Ishikawa (cell line): ENCODE measurements at regions not wholly inside any gene's neighbourhood (a gene's known extent, or its start where the extent isn't known, plus 50 kb on each side); places are given as distances from the start of the nearest gene placed in this dataset.

Source experiments
- CEBPB ChIP-seq: IDR thresholded peaks from 2 replicates; pipeline ENCODE4 v1.6.1; 2012
- CREB1 ChIP-seq: IDR thresholded peaks from 2 replicates; pipeline ENCODE4 v1.6.1; 2012; ENCODE audit warnings: low read depth
- EGR1 ChIP-seq: IDR thresholded peaks from 2 replicates; pipeline ENCODE4 v1.6.1; 2012
- EP300 ChIP-seq: IDR thresholded peaks from 2 replicates; pipeline ENCODE4 v1.6.1; 2012; ENCODE audit warnings: borderline replicate concordance
- FOXM1 ChIP-seq: IDR thresholded peaks from 2 replicates; pipeline ENCODE4 v1.6.1; 2012; ENCODE audit warnings: low read depth, borderline replicate concordance
- NFIC ChIP-seq: IDR thresholded peaks from 2 replicates; pipeline ENCODE4 v1.6.1; 2012
- RAD21 ChIP-seq: IDR thresholded peaks from 2 replicates; pipeline ENCODE4 v1.6.1; 2012; ENCODE audit warnings: low read depth
- REST ChIP-seq: IDR thresholded peaks from 2 replicates; pipeline ENCODE4 v1.6.1; 2012; ENCODE audit warnings: low read depth, mild to moderate bottlenecking
- TAF1 ChIP-seq: IDR thresholded peaks from 2 replicates; pipeline ENCODE4 v1.6.1; 2012; ENCODE audit warnings: low read depth, mild to moderate bottlenecking
- TCF12 ChIP-seq: IDR thresholded peaks from 2 replicates; pipeline ENCODE4 v1.6.1; 2012; ENCODE audit warnings: low read depth
- TEAD4 ChIP-seq: IDR thresholded peaks from 2 replicates; pipeline ENCODE4 v1.6.1; 2012
- YY1 ChIP-seq: IDR thresholded peaks from 2 replicates; pipeline ENCODE4 v1.6.1; 2012; ENCODE audit warnings: low read depth
- ZBTB7A ChIP-seq: IDR thresholded peaks from 2 replicates; pipeline ENCODE4 v1.6.1; 2012; ENCODE audit warnings: low read depth
- TF ChIP-seq, protein P1 (sequence below): IDR thresholded peaks from 2 replicates; pipeline ENCODE4 v1.6.1; 2012
- TF ChIP-seq, protein P2 (sequence below): IDR thresholded peaks from 2 replicates; pipeline ENCODE4 v1.6.1; 2012

DNA sequence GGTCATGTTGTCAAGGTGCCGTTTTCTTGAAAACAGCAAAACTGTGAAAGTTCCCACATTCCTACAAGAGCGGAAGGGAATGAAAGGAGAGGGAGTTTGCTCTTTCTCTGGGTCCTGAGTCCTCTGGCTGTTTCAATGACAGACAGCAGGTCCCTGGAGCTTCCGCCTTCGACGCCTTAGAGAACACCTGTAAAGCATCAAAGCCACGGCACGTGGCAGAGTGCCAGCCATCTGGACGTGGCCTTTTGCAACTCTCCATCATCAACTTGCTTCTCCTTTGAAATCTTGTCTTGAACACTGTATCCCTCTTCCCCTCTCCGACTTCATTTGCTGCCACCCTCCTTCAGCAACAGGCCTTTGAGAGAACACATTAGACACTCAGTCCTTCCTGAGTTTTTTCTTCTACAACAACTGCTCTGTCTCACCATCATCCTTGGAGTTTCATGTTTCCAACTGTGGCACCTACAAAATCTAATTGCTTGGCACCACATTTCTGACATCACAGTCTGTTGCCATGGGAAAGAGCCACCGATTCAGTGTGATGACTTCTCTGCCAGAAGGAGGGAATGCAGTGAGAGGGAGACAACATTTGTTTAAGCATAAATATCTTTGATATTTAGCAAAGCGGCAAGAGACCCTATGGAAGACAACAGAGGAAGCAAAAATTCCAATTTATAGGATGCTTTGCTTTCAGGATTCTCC, 204.9 kb upstream of the PTER start:
- TF ChIP-seq RAD21, result no peak
- TF ChIP-seq NFIC, result no peak
- no peak for TF ChIP-seq REST
- TF ChIP-seq EGR1, result no peak
- TF ChIP-seq ZBTB7A, result no peak
- no peak for TF ChIP-seq CREB1
- TF ChIP-seq CEBPB, result no peak

DNA sequence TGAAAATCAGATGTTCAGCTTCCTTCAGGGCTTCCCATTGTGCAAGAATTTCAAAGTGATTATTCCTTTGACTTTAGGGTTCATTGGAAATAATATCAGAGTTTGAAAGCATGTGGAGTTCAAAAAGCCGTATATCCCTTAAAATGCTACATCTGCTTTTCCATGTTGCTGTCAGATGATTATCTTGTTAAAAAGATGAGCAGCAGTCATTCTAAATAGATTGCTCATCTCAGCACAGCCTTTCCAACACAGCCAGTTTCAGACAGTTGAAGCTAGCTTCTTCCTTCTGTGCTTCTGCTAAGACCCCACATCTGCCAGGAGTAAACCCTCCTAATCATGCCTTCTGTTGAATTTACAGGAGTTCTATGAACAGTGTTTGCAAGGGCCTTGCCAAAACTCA, 204.4 kb upstream of the PTER start:
- TF ChIP-seq NFIC, result no peak
- TF ChIP-seq TEAD4, result no peak
- no peak for TF ChIP-seq TCF12
- TF ChIP-seq, protein P1, sequence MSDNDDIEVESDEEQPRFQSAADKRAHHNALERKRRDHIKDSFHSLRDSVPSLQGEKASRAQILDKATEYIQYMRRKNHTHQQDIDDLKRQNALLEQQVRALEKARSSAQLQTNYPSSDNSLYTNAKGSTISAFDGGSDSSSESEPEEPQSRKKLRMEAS, result no peak
- TF ChIP-seq FOXM1, result no peak
- TF ChIP-seq CEBPB, result no peak
- TF ChIP-seq REST, result no peak
- no peak for TF ChIP-seq CREB1
- no peak for TF ChIP-seq ZBTB7A
- no peak for TF ChIP-seq YY1
- TF ChIP-seq EGR1, result no peak
- TF ChIP-seq, protein P2, sequence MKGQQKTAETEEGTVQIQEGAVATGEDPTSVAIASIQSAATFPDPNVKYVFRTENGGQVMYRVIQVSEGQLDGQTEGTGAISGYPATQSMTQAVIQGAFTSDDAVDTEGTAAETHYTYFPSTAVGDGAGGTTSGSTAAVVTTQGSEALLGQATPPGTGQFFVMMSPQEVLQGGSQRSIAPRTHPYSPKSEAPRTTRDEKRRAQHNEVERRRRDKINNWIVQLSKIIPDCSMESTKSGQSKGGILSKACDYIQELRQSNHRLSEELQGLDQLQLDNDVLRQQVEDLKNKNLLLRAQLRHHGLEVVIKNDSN, result no peak
- no peak for TF ChIP-seq RAD21
- TF ChIP-seq EP300, result no peak
- no peak for TF ChIP-seq TAF1

- TF ChIP-seq TAF1 (no peak), FOXM1 (no peak)
These were observed 201.9 kb upstream of the PTER start for GRCh38 chr10:16234916-16235315.

GRCh38 chr10:16242446-16242845, 194.4 kb upstream of the PTER start:
- TF ChIP-seq FOXM1 (no peak), CEBPB (no peak), TAF1 (no peak), CREB1 (no peak), EGR1 (no peak), REST (no peak), TEAD4 (no peak), ZBTB7A (no peak), NFIC (no peak)
- TF ChIP-seq, protein P2, result no peak
- TF ChIP-seq, protein P1, result no peak
